Breast epithelium (tissue), 3 donors: ENCODE measurements at regions not wholly inside any gene's neighbourhood (a gene's known extent, or its start where the extent isn't known, plus 50 kb on each side); places are given as distances from the start of the nearest gene placed in this dataset.

ENCODE experiments used
- CTCF ChIP-seq, 3 donors: fragments of 450-650 bp; IDR thresholded peaks; one replicate each; pipeline ENCODE4 v1.5.1; 2016 to 2017; ENCODE audit warnings: antibody characterized with exemption in 3 of 3, mild to moderate bottlenecking in 3 of 3, moderate library complexity in 3 of 3
- POLR2A ChIP-seq: fragments of 450-650 bp; IDR thresholded peaks from one replicate; pipeline ENCODE4 v1.6.1; 2016; ENCODE audit warnings: antibody characterized with exemption, mild to moderate bottlenecking, moderate library complexity

- TF ChIP-seq CTCF (IDR thresholded peaks at IDR 0.05) (no peak), POLR2A (no peak)
Measured at GRCh38 chr20:24040896-24041459, 52.4 kb upstream of the GGTLC1 start.
